GM18951 (cell line): ENCODE measurements at regions not wholly inside any gene's neighbourhood (a gene's known extent, or its start where the extent isn't known, plus 50 kb on each side); places are given as distances from the start of the nearest gene placed in this dataset.
"Not testable (repeated sequence)": the region's sequence is repeated elsewhere in the genome, so short reads cannot be mapped to it uniquely, and the experiment has no call there.

Experiments used
- POLR2A ChIP-seq: IDR thresholded peaks from 4 replicates; pipeline ENCODE4 v1.6.1; 2011; ENCODE audit warnings: mild to moderate bottlenecking; ENCODE audit not compliant: insufficient read length, insufficient read depth; ENCODE audit errors: extremely low read depth
- in situ Hi-C: fragments of 300-500 bp; cut with MboI; formaldehyde crosslinking; loops from one replicate; pipeline ENCODE4 v1.12.0; 2022; ENCODE audit warnings: low sequenced_read_pairs, mixed read lengths, inconsistent platforms; ENCODE audit not compliant: unreplicated experiment

GRCh38 chr12:42728287-42728686 is 138.7 kb upstream of the PRICKLE1 start:
- in situ Hi-C loops, result no loop called here
- TF ChIP-seq POLR2A, result no peak

GRCh38 chr12:42725809-42726208 is 136.3 kb upstream of the PRICKLE1 start:
- in situ Hi-C loops, result no loop called here
- no peak for TF ChIP-seq POLR2A

- no peak for TF ChIP-seq POLR2A
- in situ Hi-C loops, result no loop called here
Measured at GRCh38 chr12:42716491-42716891, 126.9 kb upstream of the PRICKLE1 start.

- in situ Hi-C loops, result not testable (repeated sequence)
Measured at GRCh38 chr12:42713566-42713965, 124.0 kb upstream of the PRICKLE1 start.

GRCh38 chr12:42708374-42708773 is 118.8 kb upstream of the PRICKLE1 start:
- in situ Hi-C loops, result not testable (repeated sequence)

GRCh38 chr12:42707312-42708226 is 118.0 kb upstream of the PRICKLE1 start:
- in situ Hi-C loops, result no loop called here
- no peak for TF ChIP-seq POLR2A

GRCh38 chr12:42706321-42706720 is 116.8 kb upstream of the PRICKLE1 start:
- in situ Hi-C loops, result no loop called here
- no peak for TF ChIP-seq POLR2A

- in situ Hi-C loops, result no loop called here
- no peak for TF ChIP-seq POLR2A
Measured at GRCh38 chr12:42705863-42706262, 116.3 kb upstream of the PRICKLE1 start.

GRCh38 chr12:42704810-42705401 is 115.4 kb upstream of the PRICKLE1 start:
- in situ Hi-C loops, result no loop called here
- TF ChIP-seq POLR2A, result no peak

- in situ Hi-C loops, result no loop called here
Measured at GRCh38 chr12:42704340-42704739, 114.8 kb upstream of the PRICKLE1 start.

GRCh38 chr12:42701084-42701483 is 111.5 kb upstream of the PRICKLE1 start:
- no peak for TF ChIP-seq POLR2A
- in situ Hi-C loops, result no loop called here

More at GRCh38 chr12:42704340-42704739, 114.8 kb upstream of the PRICKLE1 start:
- no peak for TF ChIP-seq POLR2A

- no peak for TF ChIP-seq POLR2A
- in situ Hi-C loops, result no loop called here
Measured at GRCh38 chr12:42698213-42698612, 108.7 kb upstream of the PRICKLE1 start.

- in situ Hi-C loops, result no loop called here
- TF ChIP-seq POLR2A, result no peak
Measured at GRCh38 chr12:42696406-42697149, 107.0 kb upstream of the PRICKLE1 start.
